B cell (primary cell): ENCODE measurements at regions not wholly inside any gene's neighbourhood (a gene's known extent, or its start where the extent isn't known, plus 50 kb on each side); places are given as distances from the start of the nearest gene placed in this dataset.

ENCODE experiments used
- ATAC-seq: fragments of 200-7000 bp; cut with Tn5 transposase; one replicate; pipeline ENCODE4 v1.10.0; 2021; ENCODE audit warnings: low read depth, mild to moderate bottlenecking, moderate number of reproducible peaks, moderate library complexity
- CTCF ChIA-PET: fragments of 350-600 bp; sonication (Branson Sonifier 250); formaldehyde crosslinking; loops from one replicate; lab custom pipeline; 2021; ENCODE audit warnings: antibody characterized with exemption, inconsistent platforms; lab: Charles Lee
- POLR2A ChIA-PET: fragments of 350-600 bp; sonication (Branson Sonifier 250); formaldehyde crosslinking; loops from one replicate; lab custom pipeline; 2021; ENCODE audit warnings: antibody characterized with exemption; lab: Charles Lee
- DNase-seq: peaks from one replicate; pipeline ENCODE4 v3.0.0; 2013
- H2AFZ ChIP-seq: 2 replicates; pipeline ENCODE4 v1.6.1; 2012; ENCODE audit warnings: mild to moderate bottlenecking, low read depth, low read length; ENCODE audit not compliant: insufficient read depth, poor library complexity, severe bottlenecking
- H3K27ac ChIP-seq, 2 donors: 1 replicate in 1 of 2; 2 replicates in 1 of 2; pipeline ENCODE4 v1.5.1; 2012 to 2013; ENCODE audit warnings: low read length in 2 of 2, mild to moderate bottlenecking in 2 of 2, moderate library complexity in 1 of 2
- H3K27me3 ChIP-seq, 4 experiments: fragments of 200-600 bp in 1 of 4; sonication (generic) in 1 of 4; replicated peaks in 1 of 4; 1 replicate in 2 of 4; 2 replicates in 2 of 4; pipeline versions ENCODE4 v1.6.1 to v1.7.0; 2013 to 2016; ENCODE audit warnings: low read length in 3 of 4, mild to moderate bottlenecking in 2 of 4, mixed read lengths in 1 of 4, moderate library complexity in 1 of 4; ENCODE audit not compliant: insufficient read depth in 4 of 4, control insufficient read depth in 3 of 4; ENCODE audit errors: control extremely low read depth in 1 of 4
- H3K36me3 ChIP-seq, 2 experiments: replicated peaks in 1 of 2; 1 replicate in 1 of 2; 2 replicates in 1 of 2; pipeline versions ENCODE4 v1.6.1 to v1.7.1; 2013; ENCODE audit warnings: low read length in 1 of 2; ENCODE audit not compliant: insufficient read depth in 2 of 2, control insufficient read depth in 1 of 2; ENCODE audit errors: control extremely low read depth in 1 of 2, extremely low read depth in 1 of 2
- H3K4me1 ChIP-seq, 2 donors: fragments of 200-600 bp in 1 of 2; sonication (generic) in 1 of 2; 1 replicate in 1 of 2; 2 replicates in 1 of 2; pipeline versions ENCODE4 v1.5.1 to v1.6.1; 2013 to 2017; ENCODE audit warnings: low read length in 2 of 2; ENCODE audit not compliant: control insufficient read depth in 2 of 2, insufficient read depth in 2 of 2
- H3K4me2 ChIP-seq: replicated peaks from 2 replicates; pipeline ENCODE3; 2012; ENCODE audit warnings: mild to moderate bottlenecking, low read depth, low read length; ENCODE audit not compliant: poor library complexity, severe bottlenecking
- H3K4me3 ChIP-seq, 5 experiments: fragments of 200-600 bp in 1 of 5; sonication (generic) in 1 of 5; 1 replicate in 3 of 5; 2 replicates in 2 of 5; pipeline versions ENCODE4 v1.5.1 to v1.7.0; 2011 to 2016; ENCODE audit warnings: low read length in 4 of 5, mild to moderate bottlenecking in 4 of 5, low read depth in 2 of 5, control low read depth in 1 of 5, moderate library complexity in 1 of 5; ENCODE audit not compliant: insufficient read depth in 1 of 5; ENCODE audit errors: control extremely low read depth in 1 of 5, extremely low read depth in 1 of 5
- H3K79me2 ChIP-seq: fragments of 200-600 bp; sonication (generic); one replicate; pipeline ENCODE4 v1.6.0; 2016; ENCODE audit warnings: low read length; ENCODE audit not compliant: control insufficient read depth, insufficient read depth
- H3K9ac ChIP-seq: fragments of 200-600 bp; sonication (generic); 2 replicates; pipeline ENCODE4 v1.6.1; 2017; ENCODE audit warnings: mild to moderate bottlenecking, low read length, moderate library complexity
- H3K9me3 ChIP-seq, 3 donors: one replicate each; pipeline versions ENCODE4 v1.6.1 to v1.7.1; 2013; ENCODE audit warnings: low read length in 2 of 3; ENCODE audit not compliant: control insufficient read depth in 2 of 3, insufficient read depth in 1 of 3; ENCODE audit errors: control extremely low read depth in 1 of 3
- H4K20me1 ChIP-seq: 2 replicates; pipeline ENCODE4 v1.6.0; 2012; ENCODE audit warnings: mild to moderate bottlenecking, low read length; ENCODE audit not compliant: insufficient read depth, control insufficient read depth, poor library complexity, severe bottlenecking
- H3K27ac Mint-ChIP-seq: one replicate; pipeline ENCODE4 v1.8.0; 2021; ENCODE audit warnings: mixed read lengths
- H3K27me3 Mint-ChIP-seq: one replicate; pipeline ENCODE4 v1.8.0; 2021; ENCODE audit warnings: mixed read lengths
- H3K4me1 Mint-ChIP-seq: one replicate; pipeline ENCODE4 v1.8.0; 2021; ENCODE audit warnings: mixed read lengths
- H3K4me3 Mint-ChIP-seq: one replicate; pipeline ENCODE4 v1.8.0; 2021; ENCODE audit warnings: mixed read lengths
- H3K9me3 Mint-ChIP-seq: one replicate; pipeline ENCODE4 v1.8.0; 2022; ENCODE audit warnings: mixed read lengths; ENCODE audit not compliant: insufficient read depth
- EZH2 ChIP-seq: IDR thresholded peaks from 2 replicates; pipeline ENCODE4 v1.6.1; 2012; ENCODE audit warnings: borderline replicate concordance, low read depth, mild to moderate bottlenecking, moderate library complexity, low read length; ENCODE audit not compliant: insufficient read depth, poor library complexity, severe bottlenecking
- WGBS: methylation state at CpG from one replicate; pipeline ENCODE4 v1.1.5; 2013; ENCODE audit warnings: missing lambda C conversion rate; ENCODE audit not compliant: insufficient coverage; 5-methylcytosine and 5-hydroxymethylcytosine counted together
- intact Hi-C: fragments of 100-400 bp; cut with micrococcal nuclease; formaldehyde crosslinking; loops from one replicate; pipeline ENCODE4 v1.10.0; 2022
- TF ChIP-seq, protein P1 (sequence below): fragments of 200-600 bp; IDR thresholded peaks from one replicate; pipeline ENCODE4 v1.8.0; 2022; ENCODE audit warnings: antibody characterized with exemption, mild to moderate bottlenecking

- H3K27me3 ChIP-seq = no peaks in the 10 kb centered on the region
- DNase-seq = no peak
- Mint-ChIP-seq H3K4me1 (no peaks in the 10 kb centered on the region), H3K9me3 (no peaks in the 10 kb centered on the region), H3K27ac (no peak overlapping the region), H3K4me3 (no peak overlapping the region), H3K27me3 (peaks cover 7% of the 10 kb centered on the region)
- intact Hi-C loops = no loop called here
- no peak overlapping the region for H3K4me3 ChIP-seq
- H3K9me3 ChIP-seq = no peaks in the 10 kb centered on the region
- H3K79me2 ChIP-seq = no peaks in the 10 kb centered on the region
- ChIA-PET CTCF (no interaction called here), POLR2A (no interaction called here)
- no peak for TF ChIP-seq EZH2
- TF ChIP-seq, protein P1, sequence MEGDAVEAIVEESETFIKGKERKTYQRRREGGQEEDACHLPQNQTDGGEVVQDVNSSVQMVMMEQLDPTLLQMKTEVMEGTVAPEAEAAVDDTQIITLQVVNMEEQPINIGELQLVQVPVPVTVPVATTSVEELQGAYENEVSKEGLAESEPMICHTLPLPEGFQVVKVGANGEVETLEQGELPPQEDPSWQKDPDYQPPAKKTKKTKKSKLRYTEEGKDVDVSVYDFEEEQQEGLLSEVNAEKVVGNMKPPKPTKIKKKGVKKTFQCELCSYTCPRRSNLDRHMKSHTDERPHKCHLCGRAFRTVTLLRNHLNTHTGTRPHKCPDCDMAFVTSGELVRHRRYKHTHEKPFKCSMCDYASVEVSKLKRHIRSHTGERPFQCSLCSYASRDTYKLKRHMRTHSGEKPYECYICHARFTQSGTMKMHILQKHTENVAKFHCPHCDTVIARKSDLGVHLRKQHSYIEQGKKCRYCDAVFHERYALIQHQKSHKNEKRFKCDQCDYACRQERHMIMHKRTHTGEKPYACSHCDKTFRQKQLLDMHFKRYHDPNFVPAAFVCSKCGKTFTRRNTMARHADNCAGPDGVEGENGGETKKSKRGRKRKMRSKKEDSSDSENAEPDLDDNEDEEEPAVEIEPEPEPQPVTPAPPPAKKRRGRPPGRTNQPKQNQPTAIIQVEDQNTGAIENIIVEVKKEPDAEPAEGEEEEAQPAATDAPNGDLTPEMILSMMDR = no peak
- no peak overlapping the region for H2AFZ ChIP-seq
- no CpG with 5 or more reads among the region's 4 CpGs for WGBS
- no peaks in the 10 kb centered on the region for H3K4me1 ChIP-seq
- no peaks in the 10 kb centered on the region for H3K36me3 ChIP-seq
- H3K27ac ChIP-seq = no peak overlapping the region
- no peaks in the 10 kb centered on the region for H4K20me1 ChIP-seq
- no peak overlapping the region for H3K9ac ChIP-seq
- H3K4me2 ChIP-seq = no peak overlapping the region
- ATAC-seq = no peak
Observed at GRCh38 chr6:14834851-14835530, 410.9 kb upstream of the JARID2 start.

DNA sequence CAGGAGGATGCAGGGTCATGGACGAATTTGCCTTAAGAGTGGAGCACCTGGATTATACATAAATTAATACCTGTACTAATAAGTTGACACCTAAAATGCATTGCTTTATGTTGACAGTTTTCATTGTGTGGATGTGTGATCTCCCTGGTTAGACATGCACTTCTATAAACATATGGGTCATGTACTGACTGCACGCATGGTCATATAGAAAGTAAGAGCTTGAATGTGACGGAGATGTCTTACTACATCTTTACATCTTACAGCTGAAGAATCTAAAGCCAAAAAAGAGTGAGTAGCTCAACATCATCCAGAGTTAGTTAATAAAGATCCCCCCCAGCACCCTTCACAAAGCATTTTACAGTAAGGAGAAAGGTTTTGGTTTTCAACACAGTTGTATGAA, 408.4 kb upstream of the JARID2 start:
- no peaks in the 10 kb centered on the region for H3K36me3 ChIP-seq
- H3K4me3 Mint-ChIP-seq = no peak overlapping the region
- WGBS = no CpG with 5 or more reads among the region's 3 CpGs
- no peaks in the 10 kb centered on the region for H3K4me1 ChIP-seq
- ChIA-PET POLR2A (no interaction called here), CTCF (no interaction called here)
- H3K9me3 ChIP-seq = no peaks in the 10 kb centered on the region
- no peaks in the 10 kb centered on the region for H4K20me1 ChIP-seq
- no peak overlapping the region for H3K4me2 ChIP-seq
- TF ChIP-seq, protein P1 = no peak
- TF ChIP-seq EZH2 = no peak
- ATAC-seq = no peak
- DNase-seq = no peak
- no peak overlapping the region for H3K27ac ChIP-seq
- no peaks in the 10 kb centered on the region for H3K4me1 Mint-ChIP-seq
- peaks cover 7% of the 10 kb centered on the region for H3K27me3 Mint-ChIP-seq
- H3K27me3 ChIP-seq = no peaks in the 10 kb centered on the region
- no peaks in the 10 kb centered on the region for H3K79me2 ChIP-seq
- H3K9me3 Mint-ChIP-seq = no peaks in the 10 kb centered on the region
- H2AFZ ChIP-seq = no peak overlapping the region
- no peak overlapping the region for H3K9ac ChIP-seq
- no peak overlapping the region for H3K27ac Mint-ChIP-seq
- intact Hi-C loops = no loop called here
- H3K4me3 ChIP-seq = no peak overlapping the region
